Left forelimb (tissue), 1 donor: ENCODE measurements at regions not wholly inside any gene's neighbourhood (a gene's known extent, or its start where the extent isn't known, plus 50 kb on each side); places are given as distances from the start of the nearest gene placed in this dataset.

ENCODE experiments used
- DNase-seq: peaks from one replicate; pipeline ENCODE4 v3.0.0-alpha.2; 2018; ENCODE audit warnings: low spot score

DNA sequence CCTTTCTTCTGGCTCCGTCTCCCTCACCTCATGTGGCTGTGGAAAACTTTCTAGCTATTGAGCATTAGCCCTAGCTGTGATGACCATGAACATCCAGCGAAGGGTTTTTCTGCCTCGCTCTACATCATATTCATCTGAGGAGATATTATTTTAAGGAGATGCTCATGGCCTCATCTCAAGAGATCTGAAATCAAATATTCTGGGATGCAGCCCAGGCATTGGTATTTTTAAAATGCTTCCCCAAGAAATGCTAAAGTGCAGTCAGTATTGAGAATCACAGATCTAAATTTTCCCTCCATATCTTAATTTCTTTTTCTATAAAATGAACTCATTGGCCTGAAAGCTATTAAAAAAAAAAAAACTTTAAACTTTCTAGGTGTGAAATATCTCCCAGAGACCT, 238.2 kb upstream of the CELF2 start:
- DNase-seq: no peak

DNA sequence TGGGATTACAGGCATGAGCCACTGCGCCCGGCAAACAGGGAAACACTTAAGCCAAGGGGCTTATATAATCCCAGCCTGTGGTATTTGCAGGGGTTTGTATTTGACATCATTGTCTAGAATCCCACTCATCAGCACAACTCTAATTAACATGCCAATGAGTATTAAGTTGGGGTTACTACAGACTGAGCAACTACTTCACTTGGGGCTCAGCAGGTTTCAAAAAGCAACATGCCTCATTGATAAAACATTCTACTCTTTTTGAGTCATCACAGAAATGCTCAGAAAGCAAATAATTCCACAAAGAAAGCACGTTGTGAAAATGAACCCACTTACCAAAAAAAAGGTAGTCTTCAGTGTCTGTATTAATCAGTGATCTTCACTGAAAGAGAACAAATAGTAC, 236.9 kb upstream of the CELF2 start:
- no peak for DNase-seq

DNA sequence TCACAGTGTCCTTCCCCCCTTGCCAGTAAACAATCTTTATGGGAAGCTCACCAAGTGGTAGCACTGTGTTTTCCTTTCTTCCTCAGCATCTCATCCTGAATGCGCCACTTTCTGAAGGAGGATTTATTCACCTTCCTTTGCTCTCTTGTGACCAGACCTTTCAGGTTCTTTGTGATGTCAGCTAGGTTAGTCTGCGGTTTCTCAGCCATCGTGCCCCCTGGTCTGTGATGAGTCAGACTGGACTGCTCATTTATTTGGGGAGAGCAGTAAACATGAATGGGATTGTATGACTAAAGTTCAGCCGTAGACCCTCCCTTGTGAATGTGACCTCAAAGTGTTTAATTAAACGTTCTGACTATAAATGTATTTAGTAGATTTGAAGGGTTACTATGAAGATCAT, 235.1 kb upstream of the CELF2 start:
- DNase-seq: no peak

- DNase-seq: no peak
Observed at GRCh38 chr10:10785627-10786026, 232.0 kb upstream of the CELF2 start.

- no peak for DNase-seq
Observed at GRCh38 chr10:10786109-10787090, 231.3 kb upstream of the CELF2 start.

GRCh38 chr10:10787586-10787985, 230.1 kb upstream of the CELF2 start:
- no peak for DNase-seq

- DNase-seq: no peak
Observed at GRCh38 chr10:10788761-10789160, 228.9 kb upstream of the CELF2 start.

GRCh38 chr10:10791869-10792268, 225.8 kb upstream of the CELF2 start:
- no peak for DNase-seq

DNA sequence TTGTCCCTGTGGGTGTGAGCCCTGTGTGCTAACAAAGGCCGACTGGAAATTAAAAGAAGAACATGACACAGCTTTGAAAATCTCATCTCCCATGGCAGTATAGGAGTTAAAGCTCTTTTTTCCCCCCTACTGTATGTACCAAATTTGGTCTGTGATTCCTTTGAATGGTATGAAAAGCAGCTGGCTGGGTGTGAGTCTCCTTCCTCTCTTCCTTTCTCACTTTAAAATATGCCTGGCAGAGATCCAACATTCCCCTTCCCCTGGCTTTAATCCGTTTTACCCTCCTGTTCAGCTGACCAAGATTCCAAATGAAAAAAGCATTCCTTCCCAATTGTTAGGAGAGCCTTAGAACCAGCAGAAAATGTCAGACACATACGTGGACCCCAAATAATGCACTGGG, 225.0 kb upstream of the CELF2 start:
- no peak for DNase-seq

GRCh38 chr10:10794046-10794445, 223.6 kb upstream of the CELF2 start:
- DNase-seq: no peak

- no peak for DNase-seq
Observed at GRCh38 chr10:10794791-10795191, 222.9 kb upstream of the CELF2 start.

GRCh38 chr10:10796061-10796773, 221.5 kb upstream of the CELF2 start:
- DNase-seq: no peak

- no peak for DNase-seq
Observed at GRCh38 chr10:10796774-10797415, 220.8 kb upstream of the CELF2 start.

- no peak for DNase-seq
Observed at GRCh38 chr10:10797513-10797912, 220.2 kb upstream of the CELF2 start.

- DNase-seq: peak; percentile 74
Observed at GRCh38 chr10:10798102-10798863, 219.4 kb upstream of the CELF2 start.

- DNase-seq: no peak
Observed at GRCh38 chr10:10798864-10799192, 218.8 kb upstream of the CELF2 start.

- DNase-seq: no peak
Observed at GRCh38 chr10:10800961-10801360, 216.7 kb upstream of the CELF2 start.

- DNase-seq: no peak
Observed at GRCh38 chr10:10803278-10803677, 214.4 kb upstream of the CELF2 start.

DNA sequence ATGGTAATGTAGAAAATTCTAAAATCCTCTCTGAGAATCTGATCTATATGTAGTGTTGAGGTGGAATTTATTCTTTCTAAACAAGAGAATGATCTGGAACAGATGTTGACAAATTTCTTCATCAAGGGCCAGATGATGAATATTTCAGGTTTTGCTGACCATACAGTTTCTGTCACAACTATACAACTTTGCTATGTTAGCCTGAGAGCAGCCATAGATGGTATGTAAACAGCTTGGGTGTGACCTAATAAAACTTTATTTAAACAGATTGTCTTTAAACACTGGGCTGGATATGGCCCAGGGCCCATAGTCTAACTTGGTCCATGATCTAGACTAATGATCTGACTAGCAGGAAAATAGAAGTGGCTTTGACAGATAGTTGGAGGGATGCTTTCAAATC, 213.6 kb upstream of the CELF2 start:
- DNase-seq: no peak

DNA sequence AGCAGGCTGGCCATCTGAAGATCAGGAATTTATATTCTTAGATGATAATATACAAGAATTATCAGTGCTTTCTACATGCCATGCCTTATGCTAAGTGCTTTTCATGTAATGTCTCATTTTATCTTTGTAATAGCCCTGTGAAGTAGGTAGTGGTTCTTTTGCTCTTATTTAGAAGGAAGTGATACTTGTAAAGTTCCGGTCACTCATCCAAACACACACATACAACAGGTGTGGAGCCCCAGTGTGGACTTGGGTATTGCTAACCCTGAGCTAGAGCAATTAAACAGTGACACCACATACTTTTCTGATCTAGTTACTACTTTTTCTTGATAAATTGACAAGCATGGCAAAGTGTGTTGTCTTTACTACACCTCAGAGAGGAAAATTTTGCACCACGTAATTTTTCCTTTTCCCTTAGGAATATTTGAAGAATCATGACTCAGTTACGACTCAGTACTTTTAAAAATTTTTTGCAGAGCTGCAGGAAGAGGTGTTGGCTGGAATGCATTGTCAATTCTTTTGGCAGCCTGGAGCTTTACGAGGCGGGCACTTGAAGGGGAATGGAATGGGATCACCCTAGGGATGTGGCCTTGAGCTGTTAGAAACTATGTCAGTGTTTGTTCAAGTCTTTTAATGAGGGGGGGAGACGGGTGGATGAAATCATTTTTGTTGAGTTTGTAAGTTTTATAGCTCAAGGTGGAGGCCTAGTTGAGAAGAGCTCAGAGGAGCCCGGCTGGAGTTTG, 212.5 kb upstream of the CELF2 start:
- no peak for DNase-seq

- no peak for DNase-seq
Observed at GRCh38 chr10:10807106-10807505, 210.6 kb upstream of the CELF2 start.
